BE2C (cell line): ENCODE measurements at regions not wholly inside any gene's neighbourhood (a gene's known extent, or its start where the extent isn't known, plus 50 kb on each side); places are given as distances from the start of the nearest gene placed in this dataset.

Experiments used
- DNase-seq: peaks from one replicate; pipeline ENCODE4 v3.0.0-alpha.2; 2020
- H3K27me3 ChIP-seq: fragments of 250-450 bp; sonication (Bioruptor Pico); 2 replicates; pipeline ENCODE4 v1.5.1; 2020; ENCODE audit warnings: mild to moderate bottlenecking
- H3K36me3 ChIP-seq: fragments of 250-450 bp; sonication (Bioruptor Pico); 2 replicates; pipeline ENCODE4 v1.5.1; 2020; ENCODE audit warnings: mild to moderate bottlenecking
- H3K4me1 ChIP-seq: fragments of 250-450 bp; sonication (Bioruptor Pico); 2 replicates; pipeline ENCODE4 v1.5.1; 2020
- H3K4me3 ChIP-seq: 2 replicates; pipeline ENCODE4 v1.5.1; 2011; ENCODE audit warnings: low read depth, low read length
- H3K9me3 ChIP-seq: fragments of 250-450 bp; sonication (Bioruptor Pico); 2 replicates; pipeline ENCODE4 v1.5.1; 2020
- TF ChIP-seq, protein P1 (sequence below): IDR thresholded peaks from 2 replicates; pipeline ENCODE4 v1.5.1; 2012; ENCODE audit warnings: mild to moderate bottlenecking, low read depth, low read length

DNA sequence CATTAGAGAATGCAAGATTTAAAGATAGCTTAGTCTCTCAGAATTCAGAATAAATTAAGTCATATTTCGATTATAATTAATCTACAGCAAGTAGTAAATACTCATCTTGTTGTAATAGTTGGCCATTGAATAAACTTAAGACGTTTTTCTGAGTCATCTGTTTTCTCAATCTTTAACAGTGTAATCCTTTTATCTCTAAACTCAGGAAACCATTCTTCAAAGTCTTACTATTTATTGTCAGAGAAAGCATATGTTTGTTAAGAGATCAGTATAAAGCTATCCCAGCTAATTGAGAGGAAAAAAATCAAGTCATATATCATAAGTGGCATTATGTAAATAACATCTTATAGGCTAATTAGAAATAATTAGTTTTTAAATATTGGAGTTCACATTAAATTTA, 201.2 kb upstream of the ADAMTS5 start:
- H3K27me3 ChIP-seq, result no peaks in the 10 kb centered on the region
- no peak overlapping the region for H3K4me3 ChIP-seq
- DNase-seq, result no peak
- TF ChIP-seq, protein P1, sequence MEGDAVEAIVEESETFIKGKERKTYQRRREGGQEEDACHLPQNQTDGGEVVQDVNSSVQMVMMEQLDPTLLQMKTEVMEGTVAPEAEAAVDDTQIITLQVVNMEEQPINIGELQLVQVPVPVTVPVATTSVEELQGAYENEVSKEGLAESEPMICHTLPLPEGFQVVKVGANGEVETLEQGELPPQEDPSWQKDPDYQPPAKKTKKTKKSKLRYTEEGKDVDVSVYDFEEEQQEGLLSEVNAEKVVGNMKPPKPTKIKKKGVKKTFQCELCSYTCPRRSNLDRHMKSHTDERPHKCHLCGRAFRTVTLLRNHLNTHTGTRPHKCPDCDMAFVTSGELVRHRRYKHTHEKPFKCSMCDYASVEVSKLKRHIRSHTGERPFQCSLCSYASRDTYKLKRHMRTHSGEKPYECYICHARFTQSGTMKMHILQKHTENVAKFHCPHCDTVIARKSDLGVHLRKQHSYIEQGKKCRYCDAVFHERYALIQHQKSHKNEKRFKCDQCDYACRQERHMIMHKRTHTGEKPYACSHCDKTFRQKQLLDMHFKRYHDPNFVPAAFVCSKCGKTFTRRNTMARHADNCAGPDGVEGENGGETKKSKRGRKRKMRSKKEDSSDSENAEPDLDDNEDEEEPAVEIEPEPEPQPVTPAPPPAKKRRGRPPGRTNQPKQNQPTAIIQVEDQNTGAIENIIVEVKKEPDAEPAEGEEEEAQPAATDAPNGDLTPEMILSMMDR, result no peak
- no peaks in the 10 kb centered on the region; the same call in 1 of the 2 replicates for H3K9me3 ChIP-seq
- H3K4me1 ChIP-seq, result no peaks in the 10 kb centered on the region
- no peaks in the 10 kb centered on the region for H3K36me3 ChIP-seq

DNA sequence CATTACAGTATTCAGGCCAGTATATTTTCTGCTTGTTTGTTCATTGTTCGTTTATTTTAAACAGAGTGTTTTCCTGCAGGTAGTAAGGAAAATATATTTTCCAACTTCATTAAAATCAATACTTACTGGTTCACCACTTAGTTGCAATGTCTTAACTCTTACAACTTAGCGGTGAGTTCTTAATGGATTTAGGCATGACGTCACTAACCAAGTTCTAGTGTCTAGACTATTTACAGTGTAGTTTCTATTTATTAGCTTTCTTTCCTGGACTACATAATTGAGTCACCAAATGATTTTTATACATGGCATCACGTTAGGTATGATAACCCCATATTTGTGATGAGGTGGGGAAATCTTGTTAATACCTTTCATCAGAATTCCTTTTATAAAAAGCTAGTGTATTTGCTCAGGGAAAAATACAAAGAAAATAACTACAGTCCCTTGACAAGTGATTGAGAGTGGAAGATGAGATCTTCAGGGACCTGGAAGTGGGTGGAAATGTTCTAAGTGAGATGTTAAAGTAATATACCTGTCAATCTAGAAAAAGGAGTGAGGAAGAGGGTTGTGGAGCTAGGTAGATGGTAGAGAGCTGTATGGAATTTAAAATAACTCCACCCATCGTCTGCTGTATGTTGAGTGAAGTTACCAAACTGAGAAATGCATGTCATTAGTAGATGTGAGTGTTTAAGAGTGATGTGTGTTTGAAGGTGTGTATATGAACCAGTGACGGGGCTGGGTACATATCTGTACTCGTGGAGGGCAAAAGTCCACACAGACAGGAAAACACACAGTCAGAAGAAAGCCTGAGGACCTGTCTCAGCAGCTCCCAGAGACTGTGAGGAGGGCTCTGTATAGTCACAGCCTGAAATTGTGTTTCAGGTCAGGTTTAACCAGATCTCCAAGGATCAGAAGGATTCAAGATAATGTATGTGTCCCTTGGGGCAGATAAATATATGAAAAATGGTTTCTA, 197.6 kb upstream of the ADAMTS5 start:
- H3K36me3 ChIP-seq, result no peaks in the 10 kb centered on the region
- H3K4me1 ChIP-seq, result no peaks in the 10 kb centered on the region
- H3K27me3 ChIP-seq, result no peaks in the 10 kb centered on the region
- TF ChIP-seq, protein P1, result no peak
- no peaks in the 10 kb centered on the region; the same call in 1 of the 2 replicates for H3K9me3 ChIP-seq
- no peak for DNase-seq
- no peak overlapping the region for H3K4me3 ChIP-seq

DNA sequence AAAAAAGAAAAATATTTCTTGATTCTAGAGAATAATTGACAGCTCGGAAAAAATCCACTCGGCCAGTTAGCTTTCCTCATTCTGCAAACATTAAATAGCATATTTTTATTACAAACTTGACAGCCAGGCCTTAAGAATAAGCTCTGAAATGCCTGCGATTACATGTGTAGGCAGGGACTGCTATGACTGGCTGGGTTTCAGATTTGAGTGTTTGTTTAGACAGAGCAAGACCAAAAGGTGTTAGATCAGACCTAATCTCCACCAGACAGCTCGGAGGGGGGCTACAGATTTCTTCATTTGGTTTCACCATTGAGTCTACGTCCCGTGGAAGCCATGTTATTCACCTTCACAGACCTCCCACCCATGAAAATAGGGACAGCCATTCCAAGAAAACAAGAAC, 192.1 kb upstream of the ADAMTS5 start:
- Histone ChIP-seq H3K27me3 (no peaks in the 10 kb centered on the region), H3K9me3 (no peaks in the 10 kb centered on the region), H3K36me3 (no peaks in the 10 kb centered on the region), H3K4me1 (no peaks in the 10 kb centered on the region), H3K4me3 (no peak overlapping the region)
- TF ChIP-seq, protein P1, result no peak
- DNase-seq, result no peak

DNA sequence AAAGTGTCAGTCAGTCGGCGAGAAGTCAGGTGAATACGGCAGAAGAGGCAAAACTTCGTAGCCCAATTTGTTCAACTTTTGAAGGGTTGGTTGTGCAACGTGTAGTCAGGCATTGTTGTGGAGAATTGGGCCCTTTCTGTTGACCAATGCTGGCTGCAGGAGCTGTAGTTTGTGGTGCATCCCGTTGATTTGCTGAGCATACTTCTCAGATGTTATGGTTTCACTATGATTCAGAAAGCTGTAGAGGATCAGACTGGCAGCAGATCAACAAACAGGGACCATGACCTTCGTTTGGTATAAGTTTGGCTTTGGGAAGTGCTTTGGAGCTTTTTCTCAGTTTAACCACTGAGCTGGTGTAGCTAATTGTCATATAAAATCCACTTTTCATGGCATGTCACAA, 190.2 kb upstream of the ADAMTS5 start:
- Histone ChIP-seq H3K27me3 (no peaks in the 10 kb centered on the region), H3K4me3 (no peak overlapping the region), H3K4me1 (no peaks in the 10 kb centered on the region), H3K36me3 (no peaks in the 10 kb centered on the region), H3K9me3 (no peaks in the 10 kb centered on the region)
- no peak for DNase-seq
- TF ChIP-seq, protein P1, result no peak

GRCh38 chr21:27156666-27157065, 189.8 kb upstream of the ADAMTS5 start:
- Histone ChIP-seq H3K27me3 (no peaks in the 10 kb centered on the region), H3K4me3 (no peak overlapping the region), H3K36me3 (no peaks in the 10 kb centered on the region), H3K4me1 (no peaks in the 10 kb centered on the region), H3K9me3 (no peaks in the 10 kb centered on the region)
- TF ChIP-seq, protein P1, result no peak
- no peak for DNase-seq

- no peaks in the 10 kb centered on the region for H3K4me1 ChIP-seq
- no peaks in the 10 kb centered on the region for H3K36me3 ChIP-seq
- H3K27me3 ChIP-seq, result no peaks in the 10 kb centered on the region
- H3K9me3 ChIP-seq, result no peaks in the 10 kb centered on the region
- DNase-seq, result no peak
- H3K4me3 ChIP-seq, result no peak overlapping the region
- TF ChIP-seq, protein P1, result no peak
Observed at GRCh38 chr21:27155130-27155500, 188.2 kb upstream of the ADAMTS5 start.
